Lower lobe of right lung (tissue), 2 donors: ENCODE measurements at regions not wholly inside any gene's neighbourhood (a gene's known extent, or its start where the extent isn't known, plus 50 kb on each side); places are given as distances from the start of the nearest gene placed in this dataset.
"Not testable (repeated sequence)": the region's sequence is repeated elsewhere in the genome, so short reads cannot be mapped to it uniquely, and the experiment has no call there.

ENCODE experiments used
- ATAC-seq, 2 donors: fragments of 200-7000 bp; cut with Tn5 transposase; one replicate each; pipeline ENCODE4 v1.9.1; 2020 to 2022; ENCODE audit warnings: mild to moderate bottlenecking in 2 of 2, moderate library complexity in 2 of 2
- DNase-seq: peaks from one replicate; pipeline ENCODE4 v3.0.0-alpha.2; 2020
- H3K27ac ChIP-seq: fragments of 200-600 bp; one replicate; pipeline ENCODE4 v1.8.0; 2022
- H3K27me3 ChIP-seq: fragments of 200-600 bp; one replicate; pipeline ENCODE4 v1.8.0; 2022; ENCODE audit warnings: low read depth
- H3K36me3 ChIP-seq: fragments of 200-600 bp; one replicate; pipeline ENCODE4 v1.8.0; 2022; ENCODE audit warnings: mild to moderate bottlenecking
- H3K4me1 ChIP-seq: fragments of 200-600 bp; one replicate; pipeline ENCODE4 v1.8.0; 2022
- H3K4me3 ChIP-seq: fragments of 200-600 bp; one replicate; pipeline ENCODE4 v1.8.0; 2022; ENCODE audit warnings: mild to moderate bottlenecking
- H3K9me3 ChIP-seq: fragments of 200-600 bp; one replicate; pipeline ENCODE4 v1.8.0; 2022
- intact Hi-C: fragments of 100-400 bp; cut with DNase I; formaldehyde crosslinking; loops from one replicate; pipeline ENCODE4 v1.11.0; 2022
- TF ChIP-seq, protein P1 (sequence below): fragments of 200-600 bp; IDR thresholded peaks from one replicate; pipeline ENCODE4 v1.8.0; 2022; ENCODE audit warnings: antibody characterized with exemption, mild to moderate bottlenecking
- donor health status: DM: no; HTN: yes; CAD: no; lungs with severe emphysema.

DNA sequence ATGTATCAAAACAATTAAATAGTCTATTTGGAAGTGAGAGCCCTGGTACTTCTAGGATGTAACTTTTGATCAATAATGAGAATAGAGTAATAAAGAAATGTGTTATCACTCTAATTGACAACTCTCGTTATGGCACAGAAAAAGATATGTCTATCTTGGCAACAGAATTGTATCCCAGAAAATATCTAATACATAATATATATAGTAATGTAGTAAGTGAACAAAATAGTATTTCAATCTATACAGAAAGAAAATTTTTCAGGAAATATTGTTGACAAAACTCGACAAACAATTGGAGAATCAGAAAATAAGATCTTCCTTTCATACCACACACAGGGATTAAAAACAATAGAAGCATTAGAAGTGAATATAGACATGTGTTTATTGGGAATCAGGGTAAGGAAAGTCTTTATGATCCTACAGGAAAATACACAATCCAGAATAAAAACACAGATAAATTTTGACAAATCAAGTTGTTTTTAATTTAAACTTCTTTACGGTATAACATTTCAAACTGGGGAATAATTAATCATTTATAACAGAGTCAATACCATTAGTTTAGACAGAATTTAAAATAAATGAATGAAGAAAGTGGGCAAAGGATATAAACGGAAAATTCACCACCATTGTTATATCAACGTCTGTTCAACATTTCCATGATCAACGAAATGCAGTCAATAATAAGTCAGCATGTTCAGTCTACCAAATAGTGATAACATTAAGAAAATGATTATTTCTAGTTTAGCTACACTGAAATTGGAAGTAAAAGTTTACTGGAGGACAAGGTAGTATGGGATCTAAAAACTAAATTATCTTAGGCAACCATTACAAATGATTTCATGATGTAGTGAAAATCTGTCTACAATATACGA, 1526.5 kb upstream of the TPTE start:
- no peak overlapping the region for H3K4me3 ChIP-seq
- no peak overlapping the region for H3K27ac ChIP-seq
- DNase-seq = no peak
- peaks cover 42% of the 10 kb centered on the region for H3K27me3 ChIP-seq
- H3K9me3 ChIP-seq = no peaks in the 10 kb centered on the region
- no peaks in the 10 kb centered on the region for H3K4me1 ChIP-seq
- H3K36me3 ChIP-seq = no peaks in the 10 kb centered on the region
- intact Hi-C loops = no loop called here
- ATAC-seq = no peak
- TF ChIP-seq, protein P1, sequence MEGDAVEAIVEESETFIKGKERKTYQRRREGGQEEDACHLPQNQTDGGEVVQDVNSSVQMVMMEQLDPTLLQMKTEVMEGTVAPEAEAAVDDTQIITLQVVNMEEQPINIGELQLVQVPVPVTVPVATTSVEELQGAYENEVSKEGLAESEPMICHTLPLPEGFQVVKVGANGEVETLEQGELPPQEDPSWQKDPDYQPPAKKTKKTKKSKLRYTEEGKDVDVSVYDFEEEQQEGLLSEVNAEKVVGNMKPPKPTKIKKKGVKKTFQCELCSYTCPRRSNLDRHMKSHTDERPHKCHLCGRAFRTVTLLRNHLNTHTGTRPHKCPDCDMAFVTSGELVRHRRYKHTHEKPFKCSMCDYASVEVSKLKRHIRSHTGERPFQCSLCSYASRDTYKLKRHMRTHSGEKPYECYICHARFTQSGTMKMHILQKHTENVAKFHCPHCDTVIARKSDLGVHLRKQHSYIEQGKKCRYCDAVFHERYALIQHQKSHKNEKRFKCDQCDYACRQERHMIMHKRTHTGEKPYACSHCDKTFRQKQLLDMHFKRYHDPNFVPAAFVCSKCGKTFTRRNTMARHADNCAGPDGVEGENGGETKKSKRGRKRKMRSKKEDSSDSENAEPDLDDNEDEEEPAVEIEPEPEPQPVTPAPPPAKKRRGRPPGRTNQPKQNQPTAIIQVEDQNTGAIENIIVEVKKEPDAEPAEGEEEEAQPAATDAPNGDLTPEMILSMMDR = no peak

DNA sequence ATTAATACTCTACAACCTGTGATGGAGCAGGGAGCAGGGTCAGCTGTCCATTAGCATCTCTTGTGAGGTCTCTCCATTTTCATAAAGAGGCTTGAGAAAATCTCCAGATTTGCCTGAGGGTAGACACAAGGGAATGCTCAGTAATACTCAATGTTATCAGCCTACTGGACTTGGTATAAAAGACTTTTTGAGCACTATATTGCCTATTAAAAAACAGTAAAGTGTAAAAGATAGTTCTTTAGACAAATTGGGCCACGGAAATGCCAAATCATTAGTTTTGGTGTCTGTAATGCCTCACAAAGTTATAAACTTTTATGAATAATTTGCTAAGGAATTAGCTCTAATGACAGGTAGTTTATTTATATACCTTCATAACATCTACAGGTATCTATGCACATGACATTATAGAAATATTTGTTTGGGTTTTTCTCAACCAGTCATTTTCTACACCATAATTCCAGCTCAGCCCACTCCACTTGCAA, 1524.9 kb upstream of the TPTE start:
- H3K36me3 ChIP-seq, ATAC-seq, H3K4me3 ChIP-seq, H3K27ac ChIP-seq, DNase-seq, H3K9me3 ChIP-seq, intact Hi-C loops, H3K4me1 ChIP-seq: not testable (repeated sequence)
- peaks cover 27% of the 10 kb centered on the region for H3K27me3 ChIP-seq

DNA sequence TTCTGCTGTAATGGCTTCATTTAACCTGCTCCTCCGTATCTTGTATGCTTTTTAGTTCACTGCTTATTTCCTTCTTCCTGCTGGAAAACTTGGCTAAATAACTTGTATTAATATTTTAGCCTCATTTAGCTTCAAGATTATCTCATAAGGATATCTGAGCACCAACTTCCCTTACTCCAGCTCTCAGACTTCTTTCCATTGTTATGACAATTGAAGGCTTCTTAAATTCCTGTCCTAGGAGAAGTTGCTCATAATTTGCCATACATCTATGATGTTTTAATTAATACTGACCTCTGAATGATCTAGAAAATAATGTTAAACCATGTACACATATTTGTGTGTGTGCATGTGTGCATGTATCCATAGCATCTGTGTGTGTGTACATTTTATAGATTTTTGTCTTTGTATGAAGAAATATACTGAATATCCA, 1524.4 kb upstream of the TPTE start:
- H3K9me3 ChIP-seq = no peaks in the 10 kb centered on the region
- no peaks in the 10 kb centered on the region for H3K36me3 ChIP-seq
- no peak overlapping the region for H3K4me3 ChIP-seq
- TF ChIP-seq, protein P1 = no peak
- no peak for ATAC-seq
- no peak for DNase-seq
- H3K27ac ChIP-seq = no peak overlapping the region
- no peaks in the 10 kb centered on the region for H3K4me1 ChIP-seq
- intact Hi-C loops = no loop called here
- H3K27me3 ChIP-seq = peaks cover 26% of the 10 kb centered on the region

DNA sequence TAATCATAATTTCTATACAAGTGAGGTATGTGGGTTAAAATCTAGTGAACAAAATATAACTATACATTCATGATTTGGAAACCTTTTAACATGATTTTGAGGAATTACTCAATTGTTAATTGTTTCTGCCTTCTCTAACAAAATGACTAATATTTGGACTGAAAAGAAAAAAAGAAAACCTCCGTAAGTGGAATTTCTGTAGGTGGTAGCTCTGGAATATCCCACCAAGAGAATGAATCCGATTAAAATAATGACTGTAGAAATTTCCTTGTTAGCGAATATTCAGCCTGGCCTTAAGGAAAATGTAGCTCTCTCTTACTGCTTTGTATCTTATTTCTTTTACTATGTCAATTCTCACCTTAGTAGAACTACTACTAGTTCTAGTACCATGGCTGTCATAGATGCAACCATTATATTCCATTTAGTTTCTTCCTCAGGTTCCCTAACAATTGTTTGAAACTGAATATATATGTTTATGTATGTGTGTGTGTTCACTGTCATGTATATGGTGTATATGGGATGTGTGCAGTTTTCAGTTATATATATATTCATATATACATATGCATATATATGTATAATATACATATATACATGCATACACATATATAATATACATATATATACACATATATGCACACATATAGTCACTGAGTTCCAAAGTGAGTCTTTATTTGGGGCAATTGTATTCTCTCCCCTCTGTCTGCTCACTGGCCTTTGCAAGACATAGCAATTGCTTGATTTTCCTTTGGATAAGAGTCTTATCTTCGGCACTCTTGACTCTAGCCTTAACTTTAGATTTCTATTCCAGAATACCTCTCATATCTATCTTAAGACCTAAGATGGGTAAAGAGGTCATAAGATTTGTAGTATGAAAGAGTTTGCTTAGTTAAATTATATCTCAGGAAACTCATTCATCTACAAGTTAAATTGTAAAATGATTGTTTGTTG, 1523.7 kb upstream of the TPTE start:
- H3K36me3 ChIP-seq, H3K4me3 ChIP-seq, ATAC-seq, DNase-seq, H3K4me1 ChIP-seq, H3K27ac ChIP-seq, intact Hi-C loops, H3K9me3 ChIP-seq: not testable (repeated sequence)
- H3K27me3 ChIP-seq = peaks cover 24% of the 10 kb centered on the region

DNA sequence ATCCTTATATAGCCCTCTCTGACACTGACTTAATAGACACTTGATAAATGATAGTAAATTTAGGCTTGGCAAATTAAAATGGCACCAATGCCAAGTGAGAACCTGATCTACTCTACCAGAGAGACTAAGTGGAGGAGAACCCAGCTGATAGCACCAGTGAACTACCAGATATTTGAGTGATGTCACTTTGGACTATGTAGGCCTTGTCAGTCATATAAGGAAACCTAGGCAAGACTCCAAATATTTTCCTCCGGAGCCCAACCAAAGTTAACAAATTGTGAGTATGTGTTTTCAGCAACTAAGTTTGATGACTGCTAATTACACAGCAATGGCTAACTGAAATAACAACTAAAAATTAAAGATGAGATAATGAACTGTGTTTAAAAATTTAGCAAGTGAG, 1522.9 kb upstream of the TPTE start:
- H3K9me3 ChIP-seq = not testable (repeated sequence)

DNA sequence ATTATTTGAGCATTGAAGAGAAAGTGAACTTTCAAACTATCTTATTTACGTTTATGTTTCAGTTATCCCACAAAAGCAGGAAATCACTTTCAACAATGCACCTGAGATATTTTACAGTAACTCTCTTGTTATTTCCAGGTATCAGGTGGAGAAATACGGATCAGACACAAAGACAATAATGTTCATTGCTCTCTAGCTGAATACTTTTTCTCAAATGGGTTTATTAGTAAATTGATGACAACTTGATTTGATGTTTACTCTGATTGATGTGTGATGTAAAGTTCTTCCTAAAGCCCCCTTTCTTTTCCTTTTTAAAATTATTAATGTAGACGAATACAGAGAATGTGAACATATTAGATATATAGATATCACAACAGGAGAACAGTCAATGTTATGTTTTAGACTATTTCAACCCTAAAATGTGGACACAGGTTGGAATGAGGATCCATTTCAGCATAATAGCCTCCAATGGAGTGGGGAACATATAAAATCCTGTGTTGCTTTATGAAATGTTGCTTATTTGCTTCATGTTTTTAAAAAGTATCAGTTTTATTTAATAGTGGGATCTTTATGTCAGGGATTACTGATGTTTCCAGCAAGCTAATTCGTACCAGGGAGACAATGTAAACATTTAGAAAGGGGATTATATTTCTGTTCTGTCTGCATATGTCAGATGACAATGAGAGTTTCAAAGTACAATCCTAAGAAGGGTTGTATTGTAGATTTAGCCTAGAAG, 1522.3 kb upstream of the TPTE start:
- Histone ChIP-seq H3K27me3 (peaks cover 15% of the 10 kb centered on the region), H3K4me3 (no peak overlapping the region), H3K9me3 (no peaks in the 10 kb centered on the region), H3K27ac (no peak overlapping the region), H3K36me3 (no peaks in the 10 kb centered on the region), H3K4me1 (no peaks in the 10 kb centered on the region)
- intact Hi-C loops = no loop called here
- DNase-seq (no peak), ATAC-seq (no peak)
- TF ChIP-seq, protein P1 = no peak

More for the DNA sequence above, 1522.9 kb upstream of the TPTE start:
- H3K27ac ChIP-seq, H3K4me1 ChIP-seq, intact Hi-C loops, H3K4me3 ChIP-seq, DNase-seq, H3K36me3 ChIP-seq, ATAC-seq: not testable (repeated sequence)
- peaks cover 21% of the 10 kb centered on the region for H3K27me3 ChIP-seq

DNA sequence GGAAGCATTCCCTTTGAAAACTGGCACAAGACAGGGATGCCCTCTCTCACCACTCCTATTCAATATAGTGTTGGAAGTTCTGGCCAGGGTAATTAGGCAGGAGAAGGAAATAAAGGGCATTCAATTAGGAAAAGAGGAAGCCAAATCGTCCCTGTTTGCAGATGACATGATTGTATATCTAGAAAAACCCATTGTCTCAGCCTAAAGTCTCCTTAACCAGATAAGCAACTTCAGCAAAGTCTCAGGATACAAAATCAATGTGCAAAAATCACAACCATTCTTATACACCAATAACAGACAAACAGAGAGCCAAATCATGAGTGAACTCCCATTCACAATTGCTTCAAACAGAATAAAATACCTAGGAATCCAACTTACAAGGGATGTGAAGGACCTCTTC, 1521.3 kb upstream of the TPTE start:
- DNase-seq, H3K36me3 ChIP-seq, H3K27ac ChIP-seq, intact Hi-C loops, H3K27me3 ChIP-seq, H3K9me3 ChIP-seq, H3K4me1 ChIP-seq, H3K4me3 ChIP-seq, ATAC-seq: not testable (repeated sequence)

DNA sequence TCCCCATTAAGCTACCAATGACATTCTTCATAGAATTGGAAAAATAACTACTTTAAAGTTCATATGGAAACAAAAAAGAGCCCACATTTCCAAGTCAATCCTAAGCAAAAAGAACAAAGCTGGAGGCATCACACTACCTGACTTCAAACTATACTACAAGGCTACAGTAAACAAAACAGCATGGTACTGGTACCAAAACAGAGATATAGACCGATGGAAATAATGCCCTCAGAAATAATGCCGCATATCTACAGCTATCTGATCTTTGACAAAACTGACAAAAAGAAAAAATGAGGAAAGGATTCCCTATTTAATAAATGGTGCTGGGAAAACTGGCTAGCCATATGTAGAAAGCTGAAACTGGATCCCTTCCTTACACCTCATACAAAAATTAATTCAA, 1520.7 kb upstream of the TPTE start:
- ATAC-seq = not testable (repeated sequence)

DNA sequence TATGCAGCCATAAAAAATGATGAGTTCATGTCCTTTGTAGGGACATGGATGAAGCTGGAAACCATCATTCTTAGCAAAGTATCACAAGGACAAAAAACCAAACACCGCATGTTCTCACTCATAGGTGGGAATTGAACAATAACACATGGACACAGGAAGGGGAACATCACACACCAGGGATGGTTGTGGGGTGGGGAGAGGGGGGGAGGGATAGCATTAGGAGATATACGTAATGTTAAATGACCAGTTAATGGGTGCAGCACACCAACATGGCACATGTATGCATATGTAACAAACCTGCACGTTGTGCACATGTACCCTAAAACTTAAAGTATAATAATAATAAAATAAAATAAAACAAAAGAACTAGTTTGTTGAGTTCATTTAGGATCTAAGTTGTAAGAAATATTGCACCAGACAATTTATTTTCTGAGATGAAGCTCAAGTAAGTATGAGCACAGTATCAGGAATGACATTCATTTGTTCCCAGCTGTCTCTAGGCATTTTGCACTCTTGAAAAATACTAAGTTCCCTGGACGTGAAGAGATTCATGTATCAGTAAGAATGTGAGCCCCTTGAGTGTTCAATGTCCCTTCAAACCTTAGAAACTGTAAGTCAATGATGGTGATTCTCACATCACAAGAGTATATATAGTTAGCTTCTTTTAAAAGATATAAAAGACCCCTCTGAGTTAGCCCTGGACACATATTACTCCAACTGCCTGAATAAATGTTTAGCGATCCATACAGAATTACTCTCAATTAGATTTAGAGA, 1519.3 kb upstream of the TPTE start:
- H3K4me3 ChIP-seq, H3K9me3 ChIP-seq, H3K4me1 ChIP-seq, DNase-seq, H3K27ac ChIP-seq, H3K36me3 ChIP-seq, intact Hi-C loops, H3K27me3 ChIP-seq, ATAC-seq: not testable (repeated sequence)

More for the DNA sequence above, 1520.7 kb upstream of the TPTE start:
- H3K4me3 ChIP-seq, intact Hi-C loops, H3K9me3 ChIP-seq, H3K4me1 ChIP-seq, H3K36me3 ChIP-seq, H3K27ac ChIP-seq, DNase-seq, H3K27me3 ChIP-seq: not testable (repeated sequence)
